Islet of Langerhans (tissue), 1 donor: ENCODE measurements at regions not wholly inside any gene's neighbourhood (a gene's known extent, or its start where the extent isn't known, plus 50 kb on each side); places are given as distances from the start of the nearest gene placed in this dataset.

Experiments
- FAIRE-seq: peaks from one replicate; lab custom pipeline; 2011; peaks lifted over from hg19 to GRCh38; lab: Jason Lieb, UNC

GRCh38 chr2:103959174-103960128, 894.5 kb upstream of the POU3F3 start:
- FAIRE-seq: no peak

GRCh38 chr2:103960129-103960513, 893.8 kb upstream of the POU3F3 start:
- FAIRE-seq: no peak

GRCh38 chr2:103960951-103961350, 893.0 kb upstream of the POU3F3 start:
- FAIRE-seq: no peak

- no peak for FAIRE-seq
These were observed 892.1 kb upstream of the POU3F3 start for GRCh38 chr2:103961862-103962261.

GRCh38 chr2:103962670-103963069, 891.2 kb upstream of the POU3F3 start:
- no peak for FAIRE-seq

- no peak for FAIRE-seq
These were observed 890.7 kb upstream of the POU3F3 start for GRCh38 chr2:103963146-103963725.

- no peak for FAIRE-seq
These were observed 876.7 kb upstream of the POU3F3 start for GRCh38 chr2:103977241-103977640.

GRCh38 chr2:103977668-103978067, 876.2 kb upstream of the POU3F3 start:
- FAIRE-seq: no peak

- no peak for FAIRE-seq
These were observed 873.5 kb upstream of the POU3F3 start for GRCh38 chr2:103980401-103980800.

- no peak for FAIRE-seq
These were observed 871.2 kb upstream of the POU3F3 start for GRCh38 chr2:103982691-103983090.

- FAIRE-seq: no peak
These were observed 867.9 kb upstream of the POU3F3 start for GRCh38 chr2:103986001-103986400.

GRCh38 chr2:103991591-103991990, 862.3 kb upstream of the POU3F3 start:
- no peak for FAIRE-seq

- no peak for FAIRE-seq
These were observed 849.1 kb upstream of the POU3F3 start for GRCh38 chr2:104004821-104005220.

GRCh38 chr2:104016801-104017200, 837.1 kb upstream of the POU3F3 start:
- FAIRE-seq: no peak

- FAIRE-seq: no peak
These were observed 830.6 kb upstream of the POU3F3 start for GRCh38 chr2:104023306-104023705.

GRCh38 chr2:104023765-104024164, 830.1 kb upstream of the POU3F3 start:
- no peak for FAIRE-seq

- no peak for FAIRE-seq
These were observed 828.6 kb upstream of the POU3F3 start for GRCh38 chr2:104025295-104025694.

- no peak for FAIRE-seq
These were observed 827.2 kb upstream of the POU3F3 start for GRCh38 chr2:104026725-104027124.

GRCh38 chr2:104027321-104027720, 826.6 kb upstream of the POU3F3 start:
- FAIRE-seq: no peak

GRCh38 chr2:104028061-104028460, 825.9 kb upstream of the POU3F3 start:
- FAIRE-seq: no peak

- FAIRE-seq: no peak
These were observed 820.5 kb upstream of the POU3F3 start for GRCh38 chr2:104033399-104033798.

- no peak for FAIRE-seq
These were observed 813.1 kb upstream of the POU3F3 start for GRCh38 chr2:104040771-104041170.

GRCh38 chr2:104041351-104041750, 812.6 kb upstream of the POU3F3 start:
- FAIRE-seq: no peak

- FAIRE-seq: no peak
These were observed 810.1 kb upstream of the POU3F3 start for GRCh38 chr2:104043864-104044263.
